OCI-LY7 (cell line): ENCODE measurements at regions not wholly inside any gene's neighbourhood (a gene's known extent, or its start where the extent isn't known, plus 50 kb on each side); places are given as distances from the start of the nearest gene placed in this dataset.

ENCODE experiments used
- BruUV-seq: library from RNA; stranded (reverse); fragments of 400-500 nt; replicated peaks from 2 replicates; lab custom pipeline; 2021; lab: Mats Ljungman, UMichigan
- CTCF ChIA-PET: fragments of 300-600 bp; sonication (Branson Sonifier 250); formaldehyde crosslinking; loops from one replicate; lab custom pipeline; 2022; ENCODE audit warnings: antibody characterized with exemption; ENCODE audit not compliant: unreplicated experiment; lab: Charles Lee
- POLR2A ChIA-PET: fragments of 300-600 bp; sonication (Branson Sonifier 250); formaldehyde crosslinking; loops from one replicate; lab custom pipeline; 2022; ENCODE audit warnings: antibody characterized with exemption; lab: Charles Lee
- DNase-seq: peaks from one replicate; pipeline ENCODE4 v3.0.0-alpha.2; 2015; ENCODE audit warnings: low spot score
- H2AFZ ChIP-seq: fragments of 200-600 bp; sonication (generic), shearing (Covaris generic); 2 replicates; pipeline ENCODE4 v1.6.1; 2014; ENCODE audit warnings: mild to moderate bottlenecking, antibody characterized with exemption, low read length, moderate library complexity
- H3K27ac ChIP-seq: fragments of 200-600 bp; sonication (generic); 2 replicates; pipeline ENCODE4 v1.5.1; 2014; ENCODE audit warnings: mixed run types, low read depth, mild to moderate bottlenecking, moderate library complexity, low read length, inconsistent platforms; ENCODE audit not compliant: poor library complexity, severe bottlenecking
- H3K36me3 ChIP-seq: fragments of 200-600 bp; sonication (generic); 2 replicates; pipeline ENCODE4 v1.6.1; 2014; ENCODE audit warnings: mild to moderate bottlenecking, antibody characterized with exemption, low read length, moderate library complexity, mixed read lengths; ENCODE audit not compliant: insufficient read depth
- H3K4me1 ChIP-seq: fragments of 200-600 bp; sonication (generic); 2 replicates; pipeline ENCODE4 v1.5.1; 2014; ENCODE audit warnings: mild to moderate bottlenecking, low read length; ENCODE audit not compliant: insufficient read depth, poor library complexity, severe bottlenecking
- H3K4me2 ChIP-seq: fragments of 200-600 bp; sonication (generic); 2 replicates; pipeline ENCODE4 v1.6.1; 2014; ENCODE audit warnings: mild to moderate bottlenecking, low read length
- H3K4me3 ChIP-seq: fragments of 200-600 bp; sonication (generic); 2 replicates; pipeline ENCODE4 v1.5.1; 2014; ENCODE audit warnings: mild to moderate bottlenecking, low read depth, low read length; ENCODE audit not compliant: poor library complexity, severe bottlenecking
- H3K79me2 ChIP-seq: fragments of 200-600 bp; sonication (generic); 2 replicates; pipeline ENCODE4 v1.6.1; 2016; ENCODE audit warnings: low read depth, mild to moderate bottlenecking, low read length, moderate library complexity, mixed read lengths; ENCODE audit not compliant: insufficient read depth
- H3K9me2 ChIP-seq: fragments of 200-600 bp; sonication (generic); 2 replicates; pipeline ENCODE4 v1.6.1; 2016; ENCODE audit warnings: mild to moderate bottlenecking, low read length, mixed read lengths; ENCODE audit not compliant: insufficient read depth
- H3K9me3 ChIP-seq: fragments of 200-600 bp; sonication (generic); 2 replicates; pipeline ENCODE4 v1.6.1; 2014; ENCODE audit warnings: mild to moderate bottlenecking, mixed run types, low read length, mixed read lengths
- H4K20me1 ChIP-seq: fragments of 200-600 bp; sonication (generic); 2 replicates; pipeline ENCODE4 v1.6.1; 2014; ENCODE audit warnings: mild to moderate bottlenecking, antibody characterized with exemption, low read length, moderate library complexity, mixed read lengths; ENCODE audit not compliant: insufficient read depth
- EZH2phosphoT487 ChIP-seq: fragments of 200-600 bp; sonication (generic); IDR thresholded peaks from 2 replicates; pipeline ENCODE4 v1.6.1; 2018; ENCODE audit warnings: low read depth, borderline replicate concordance, mild to moderate bottlenecking, mixed run types, antibody characterized with exemption, low read length, moderate library complexity, mixed read lengths
- intact Hi-C: fragments of 100-400 bp; cut with micrococcal nuclease; formaldehyde crosslinking; loops from one replicate; pipeline ENCODE4 v1.10.0; 2022; ENCODE audit not compliant: unreplicated experiment
- TF ChIP-seq, protein P1 (sequence below): fragments of 200-600 bp; sonication (generic); conservative IDR thresholded peaks from 2 replicates; pipeline ENCODE4 v1.5.1; 2014; ENCODE audit warnings: mild to moderate bottlenecking, antibody characterized with exemption, low read length, moderate library complexity, mixed read lengths

DNA sequence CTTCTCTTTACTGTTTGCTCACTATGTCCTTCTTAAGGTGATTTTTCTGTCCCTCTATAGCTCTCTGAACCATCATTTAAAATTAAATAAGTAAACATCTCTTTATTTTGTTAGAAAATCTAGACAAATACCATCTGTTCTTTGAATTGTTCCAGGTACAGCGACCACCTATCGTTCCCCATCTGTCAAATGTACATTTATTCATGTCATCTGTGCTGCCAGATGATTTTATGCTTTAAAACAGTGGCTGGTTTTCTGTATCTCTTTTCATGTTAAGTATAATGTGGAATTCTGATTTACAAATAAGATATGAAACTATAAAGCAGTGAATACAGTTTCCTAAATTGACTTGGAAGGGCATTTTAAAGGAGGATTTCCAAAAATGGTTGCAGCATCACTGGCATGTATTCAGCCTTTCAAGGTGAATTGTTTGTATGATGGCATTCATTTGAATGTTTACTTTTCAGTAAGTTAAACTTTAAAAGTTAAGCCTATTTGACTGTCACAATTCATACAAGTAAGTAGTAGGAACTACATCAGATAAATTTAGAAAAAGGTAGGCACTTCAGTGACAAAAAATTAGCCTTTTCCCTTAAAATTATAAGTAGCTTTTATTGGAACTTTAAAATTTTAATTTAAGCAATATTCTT is 92.6 kb upstream of the CLVS2 start:
- CTCF ChIA-PET = no interaction called here
- no peaks in the 10 kb centered on the region for H3K36me3 ChIP-seq
- intact Hi-C loops = no loop called here
- H3K79me2 ChIP-seq = no peaks in the 10 kb centered on the region
- H2AFZ ChIP-seq = no peak overlapping the region
- TF ChIP-seq EZH2phosphoT487 = no peak
- TF ChIP-seq, protein P1, sequence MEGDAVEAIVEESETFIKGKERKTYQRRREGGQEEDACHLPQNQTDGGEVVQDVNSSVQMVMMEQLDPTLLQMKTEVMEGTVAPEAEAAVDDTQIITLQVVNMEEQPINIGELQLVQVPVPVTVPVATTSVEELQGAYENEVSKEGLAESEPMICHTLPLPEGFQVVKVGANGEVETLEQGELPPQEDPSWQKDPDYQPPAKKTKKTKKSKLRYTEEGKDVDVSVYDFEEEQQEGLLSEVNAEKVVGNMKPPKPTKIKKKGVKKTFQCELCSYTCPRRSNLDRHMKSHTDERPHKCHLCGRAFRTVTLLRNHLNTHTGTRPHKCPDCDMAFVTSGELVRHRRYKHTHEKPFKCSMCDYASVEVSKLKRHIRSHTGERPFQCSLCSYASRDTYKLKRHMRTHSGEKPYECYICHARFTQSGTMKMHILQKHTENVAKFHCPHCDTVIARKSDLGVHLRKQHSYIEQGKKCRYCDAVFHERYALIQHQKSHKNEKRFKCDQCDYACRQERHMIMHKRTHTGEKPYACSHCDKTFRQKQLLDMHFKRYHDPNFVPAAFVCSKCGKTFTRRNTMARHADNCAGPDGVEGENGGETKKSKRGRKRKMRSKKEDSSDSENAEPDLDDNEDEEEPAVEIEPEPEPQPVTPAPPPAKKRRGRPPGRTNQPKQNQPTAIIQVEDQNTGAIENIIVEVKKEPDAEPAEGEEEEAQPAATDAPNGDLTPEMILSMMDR = no peak
- no peak overlapping the region for H3K4me3 ChIP-seq
- H4K20me1 ChIP-seq = no peaks in the 10 kb centered on the region
- H3K9me3 ChIP-seq = no peaks in the 10 kb centered on the region
- H3K4me2 ChIP-seq = no peak overlapping the region
- no peaks in the 10 kb centered on the region for H3K9me2 ChIP-seq
- BruUV-seq = no TSS peak
- DNase-seq = no peak
- H3K4me1 ChIP-seq = no peaks in the 10 kb centered on the region
- POLR2A ChIA-PET = interaction anchor here (0.6 kb wide), 1 partner anchor 244 kb away, joined by 4 read pairs; no protein-coding TSS in a partner anchor
- H3K27ac ChIP-seq = no peak overlapping the region

DNA sequence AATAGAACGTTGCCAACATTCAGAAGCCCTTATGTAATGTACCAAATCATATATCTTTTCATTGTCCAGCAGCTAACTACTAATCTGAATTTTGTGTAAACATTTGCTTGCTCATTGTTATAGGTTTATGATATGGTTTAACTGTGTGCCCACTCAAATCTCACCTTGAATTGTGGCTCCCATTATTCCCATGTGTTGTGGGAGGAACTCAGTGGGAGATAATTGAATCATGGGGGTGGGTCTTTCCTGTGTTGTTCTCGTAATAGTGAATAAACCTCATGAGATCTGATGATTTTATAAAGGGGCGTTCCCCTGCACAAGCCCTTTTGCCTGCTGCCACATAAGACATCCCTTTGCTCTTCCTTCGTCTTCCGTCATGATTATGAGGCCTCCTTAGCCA is 91.9 kb upstream of the CLVS2 start:
- POLR2A ChIA-PET = interaction anchor here (0.6 kb wide), 1 partner anchor 243 kb away, joined by 4 read pairs; no protein-coding TSS in a partner anchor
- Histone ChIP-seq H3K4me2 (no peak overlapping the region), H3K27ac (no peak overlapping the region), H4K20me1 (no peaks in the 10 kb centered on the region), H3K9me3 (no peaks in the 10 kb centered on the region), H3K79me2 (no peaks in the 10 kb centered on the region), H3K36me3 (no peaks in the 10 kb centered on the region), H2AFZ (no peak overlapping the region), H3K4me1 (no peaks in the 10 kb centered on the region), H3K9me2 (no peaks in the 10 kb centered on the region), H3K4me3 (no peak overlapping the region)
- BruUV-seq = no TSS peak
- intact Hi-C loops = no loop called here
- CTCF ChIA-PET = no interaction called here
- TF ChIP-seq EZH2phosphoT487 = no peak
- TF ChIP-seq, protein P1 = no peak
- no peak for DNase-seq

DNA sequence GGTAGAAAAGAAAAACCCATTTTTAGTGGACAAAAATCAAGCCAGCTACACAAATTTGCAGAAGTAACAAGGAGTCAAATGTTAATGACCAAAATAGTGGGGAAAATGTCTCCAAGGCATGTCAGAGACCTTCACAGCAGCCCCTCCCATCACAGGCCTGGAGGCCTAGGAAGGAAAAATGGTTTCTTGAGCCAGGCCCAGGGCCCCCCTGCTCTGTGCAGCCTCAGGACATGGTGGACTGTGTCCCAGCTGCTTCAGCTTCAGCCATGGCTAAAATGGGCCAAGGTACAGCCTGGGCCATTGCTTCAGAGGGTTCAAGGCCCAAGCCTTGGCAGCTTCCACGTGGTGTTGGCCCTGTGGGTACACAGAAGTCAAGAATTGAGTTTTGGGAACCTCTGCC is 82.5 kb upstream of the CLVS2 start:
- POLR2A ChIA-PET = no interaction called here
- BruUV-seq = no TSS peak

More for the DNA sequence above, 82.5 kb upstream of the CLVS2 start:
- Histone ChIP-seq H3K4me2 (no peak overlapping the region), H3K9me2 (no peaks in the 10 kb centered on the region), H3K36me3 (no peaks in the 10 kb centered on the region), H2AFZ (no peak overlapping the region), H3K27ac (no peak overlapping the region), H3K4me3 (no peak overlapping the region), H4K20me1 (no peaks in the 10 kb centered on the region), H3K4me1 (no peaks in the 10 kb centered on the region), H3K79me2 (no peaks in the 10 kb centered on the region), H3K9me3 (no peaks in the 10 kb centered on the region)
- intact Hi-C loops = no loop called here
- CTCF ChIA-PET = no interaction called here
- TF ChIP-seq, protein P1 = no peak
- TF ChIP-seq EZH2phosphoT487 = no peak
- no peak for DNase-seq
